GM12878 (cell line): ENCODE measurements at regions not wholly inside any gene's neighbourhood (a gene's known extent, or its start where the extent isn't known, plus 50 kb on each side); places are given as distances from the start of the nearest gene placed in this dataset.

Experiments
- ATAC-seq: fragments of 200-7000 bp; cut with Tn5 transposase; 3 replicates; pipeline ENCODE4 v1.9.1; 2020; ENCODE audit warnings: mild to moderate bottlenecking, moderate library complexity
- BruUV-seq: library from RNA; stranded (reverse); fragments of 400-500 nt; replicated peaks from 2 replicates; lab custom pipeline; 2021; lab: Mats Ljungman, UMichigan
- CTCF ChIA-PET: fragments of 300-600 bp; sonication (Branson Sonifier 250); formaldehyde crosslinking; extraction: SDS; loops from one replicate; lab custom pipeline; 2021; ENCODE audit warnings: inconsistent platforms; lab: Yijun Ruan, JAX
- POLR2A ChIA-PET: fragments of 350-600 bp; formaldehyde crosslinking; extraction: SDS; loops from one replicate; lab custom pipeline; 2021; ENCODE audit warnings: inconsistent platforms; lab: Charles Lee
- RAD21 ChIA-PET: fragments of 300-600 bp; sonication (Branson Sonifier 250); formaldehyde crosslinking; loops from one replicate; lab custom pipeline; 2023; ENCODE audit warnings: antibody characterized with exemption; ENCODE audit not compliant: unreplicated experiment; lab: Charles Lee
- SMC1A ChIA-PET: fragments of 300-600 bp; sonication (Branson Sonifier 250); formaldehyde crosslinking; loops from one replicate; lab custom pipeline; 2023; ENCODE audit not compliant: unreplicated experiment, uncharacterized antibody; lab: Charles Lee
- DNase-seq: peaks from one replicate; pipeline ENCODE4 v3.0.0-alpha.2; 2011; ENCODE audit warnings: low read depth, low spot score
- FAIRE-seq: peaks from 3 replicates; lab custom pipeline; 2011; peaks lifted over from hg19 to GRCh38; lab: Jason Lieb, UNC
- H2AFZ ChIP-seq: 2 replicates; pipeline ENCODE4 v1.6.0; 2011; ENCODE audit warnings: low read depth, low read length, control low read depth; ENCODE audit not compliant: control insufficient read depth
- H3K27ac ChIP-seq: 2 replicates; pipeline ENCODE4 v1.5.1; 2011; ENCODE audit warnings: control low read depth; ENCODE audit not compliant: control insufficient read depth, insufficient read depth
- H3K27me3 ChIP-seq, 2 experiments: replicated peaks in 1 of 2; 2 replicates each; pipeline versions ENCODE4 v1.6.0 to v1.6.1; 2011; ENCODE audit warnings: low read length in 1 of 2; ENCODE audit not compliant: control insufficient read depth in 2 of 2, insufficient read depth in 2 of 2
- H3K36me3 ChIP-seq, 2 experiments: 2 replicates each; pipeline ENCODE4 v1.5.1; 2011; ENCODE audit warnings: low read length in 1 of 2; ENCODE audit not compliant: control insufficient read depth in 2 of 2, insufficient read depth in 2 of 2
- H3K4me1 ChIP-seq: 2 replicates; pipeline ENCODE4 v1.6.1; 2011; ENCODE audit warnings: mild to moderate bottlenecking, low read length, moderate library complexity, mixed read lengths; ENCODE audit not compliant: control insufficient read depth, insufficient read depth
- H3K4me2 ChIP-seq: 2 replicates; pipeline ENCODE4 v1.6.0; 2011; ENCODE audit warnings: control low read depth; ENCODE audit not compliant: control insufficient read depth, insufficient read depth
- H3K4me3 ChIP-seq: fragments of 200-600 bp; sonication (generic); 2 replicates; pipeline ENCODE4 v1.5.1; 2016
- H3K79me2 ChIP-seq: 2 replicates; pipeline ENCODE4 v1.6.0; 2011; ENCODE audit warnings: low read length; ENCODE audit not compliant: control insufficient read depth, insufficient read depth
- H3K9ac ChIP-seq: 2 replicates; pipeline ENCODE4 v1.8.0; 2011; ENCODE audit warnings: low read length, control low read depth, mixed read lengths; ENCODE audit not compliant: control insufficient read depth, insufficient read depth
- H3K9me3 ChIP-seq: replicated peaks from 3 replicates; pipeline ENCODE4 v1.5.1; 2011; ENCODE audit warnings: mild to moderate bottlenecking, low read length; ENCODE audit not compliant: control insufficient read depth, insufficient read depth
- H4K20me1 ChIP-seq: 2 replicates; pipeline ENCODE4 v1.6.0; 2011; ENCODE audit not compliant: control insufficient read depth, insufficient read depth
- CHD2 ChIP-seq: IDR thresholded peaks from 2 replicates; pipeline ENCODE4 v1.6.1; 2011; ENCODE audit warnings: low read depth, low read length, improper control_type of control experiment, borderline replicate concordance
- CTCF ChIP-seq, 3 experiments: IDR thresholded peaks in 2 of 3; conservative IDR thresholded peaks in 1 of 3; 2 replicates each; pipeline ENCODE4 v1.5.1; 2011; ENCODE audit warnings: low read depth in 3 of 3, low read length in 3 of 3, mild to moderate bottlenecking in 3 of 3, control low read depth in 2 of 3, moderate library complexity in 2 of 3, inconsistent platforms in 1 of 3, mixed read lengths in 1 of 3; ENCODE audit not compliant: control insufficient read depth in 2 of 3, insufficient read depth in 1 of 3; ENCODE audit errors: extremely low read depth in 1 of 3
- E2F4 ChIP-seq: IDR thresholded peaks from 2 replicates; pipeline ENCODE4 v1.6.1; 2012; ENCODE audit warnings: low read depth, low read length, improper control_type of control experiment
- E4F1 ChIP-seq: fragments of 450-650 bp; IDR thresholded peaks from 2 replicates; pipeline ENCODE4 v1.6.1; 2018; ENCODE audit warnings: borderline replicate concordance, mild to moderate bottlenecking; ENCODE audit not compliant: partially characterized antibody
- EED ChIP-seq: sonication (generic); IDR thresholded peaks from 2 replicates; pipeline ENCODE4 v1.6.1; 2016; ENCODE audit warnings: antibody characterized with exemption, low read depth
- EGR1 ChIP-seq, 2 experiments: IDR thresholded peaks; 1 replicate in 1 of 2; 2 replicates in 1 of 2; pipeline ENCODE4 v1.6.1; 2011 to 2012; ENCODE audit warnings: low read depth in 2 of 2, low read length in 2 of 2, borderline replicate concordance in 1 of 2, mild to moderate bottlenecking in 1 of 2, moderate library complexity in 1 of 2
- EZH2 ChIP-seq: IDR thresholded peaks from 2 replicates; pipeline ENCODE4 v1.6.1; 2012; ENCODE audit warnings: low read depth, mild to moderate bottlenecking, control low read depth, inconsistent platforms, low read length, borderline replicate concordance; ENCODE audit not compliant: control insufficient read depth
- GATAD2B ChIP-seq: fragments of 450-650 bp; conservative IDR thresholded peaks from 2 replicates; pipeline ENCODE4 v1.6.1; 2017; ENCODE audit warnings: low read depth, mild to moderate bottlenecking, moderate library complexity
- NFYB ChIP-seq: IDR thresholded peaks from 2 replicates; pipeline ENCODE4 v1.6.1; 2011; ENCODE audit warnings: low read depth, mild to moderate bottlenecking, low read length, improper control_type of control experiment, moderate library complexity; ENCODE audit not compliant: insufficient read depth
- POLR2AphosphoS5 ChIP-seq: IDR thresholded peaks from 2 replicates; pipeline ENCODE4 v1.6.1; 2011; ENCODE audit warnings: mild to moderate bottlenecking, low read length, inconsistent platforms
- RAD51 ChIP-seq: fragments of 450-650 bp; IDR thresholded peaks from 2 replicates; pipeline ENCODE4 v1.6.1; 2016; ENCODE audit warnings: moderate library complexity, mild to moderate bottlenecking, inconsistent platforms
- RUNX3 ChIP-seq: IDR thresholded peaks from 2 replicates; pipeline ENCODE4 v1.6.1; 2012; ENCODE audit warnings: low read length, inconsistent platforms
- SUPT20H ChIP-seq: IDR thresholded peaks from 2 replicates; pipeline ENCODE4 v1.6.1; 2011; ENCODE audit warnings: low read depth, mild to moderate bottlenecking, low read length, moderate library complexity, borderline replicate concordance; ENCODE audit not compliant: control insufficient read depth
- TCF7 ChIP-seq: IDR thresholded peaks from 2 replicates; pipeline ENCODE4 v1.6.1; 2014; ENCODE audit warnings: antibody characterized with exemption, borderline replicate concordance
- USF1 ChIP-seq: IDR thresholded peaks from 2 replicates; pipeline ENCODE4 v1.6.1; 2011; ENCODE audit warnings: borderline replicate concordance, low read depth, mild to moderate bottlenecking, moderate library complexity, mixed read lengths, low read length; ENCODE audit not compliant: insufficient read depth; ENCODE audit errors: extremely low read length
- WGBS: methylation state at CpG from one replicate; pipeline ENCODE4 v1.1.6; 2016; ENCODE audit warnings: low lambda C conversion rate; ENCODE audit not compliant: insufficient replicate concordance, insufficient coverage; ENCODE audit errors: missing lambda C conversion rate; 5-methylcytosine and 5-hydroxymethylcytosine counted together
- in situ Hi-C: fragments of 300-500 bp; cut with MboI; formaldehyde crosslinking; loops from 9 replicates; pipeline ENCODE4 v1.14.3; 2018; ENCODE audit warnings: mixed read lengths
- intact Hi-C: fragments of 100-400 bp; cut with micrococcal nuclease; formaldehyde crosslinking; loops from one replicate; pipeline ENCODE4 v1.14.2; 2022; ENCODE audit not compliant: unreplicated experiment

GRCh38 chr6:133092199-133092598 lies 149.0 kb upstream of the EYA4 start (continued):
- no peak for TF ChIP-seq SUPT20H
- TF ChIP-seq E2F4, result no peak
- no peak for TF ChIP-seq GATAD2B
- no peak for TF ChIP-seq USF1
- no peak for TF ChIP-seq TCF7
- no peak for TF ChIP-seq EED
- no peak for TF ChIP-seq CTCF (IDR thresholded peaks at IDR 0.05 in 2 of 3, conservative IDR thresholded peaks at IDR 0.05 in 1 of 3; ENCODE audit: control insufficient read depth in 2 of 3, extremely low read depth in 1 of 3, insufficient read depth in 1 of 3, low read depth in 3 of 3, low read length in 3 of 3)
- no peak for TF ChIP-seq NFYB
- no peak for TF ChIP-seq RUNX3

- RAD21 ChIA-PET, result no interaction called here
- DNase-seq, result no peak
- CTCF ChIA-PET, result no interaction called here
- no peak overlapping the region for H3K27ac ChIP-seq
- H3K79me2 ChIP-seq, result no peaks in the 10 kb centered on the region
- ATAC-seq, result no peak
- H3K9me3 ChIP-seq, result no peaks in the 10 kb centered on the region
- peaks cover 0 to 1% of the 10 kb centered on the region in 2 experiments; a peak in 1 of 4 replicates for H3K27me3 ChIP-seq
- no peak for FAIRE-seq
- in situ Hi-C loops (no loop called here), intact Hi-C loops (no loop called here)
- BruUV-seq, result no TSS peak
- no peak overlapping the region for H2AFZ ChIP-seq
- 30% methylated on average over 5 of the region's 5 CpGs for WGBS
- SMC1A ChIA-PET, result no interaction called here
- no peak overlapping the region for H3K4me3 ChIP-seq
- H3K9ac ChIP-seq, result no peak overlapping the region
- H4K20me1 ChIP-seq, result no peaks in the 10 kb centered on the region
- no peaks in the 10 kb centered on the region for H3K4me1 ChIP-seq
- POLR2A ChIA-PET, result no interaction called here
- no peak overlapping the region for H3K4me2 ChIP-seq
- H3K36me3 ChIP-seq, result no peaks in the 10 kb centered on the region
- TF ChIP-seq EGR1 (IDR thresholded peaks at IDR 0.05; ENCODE audit: borderline replicate concordance in 1 of 2, low read depth in 2 of 2, low read length in 2 of 2) (no peak), EZH2 (no peak), CHD2 (no peak), E4F1 (no peak), POLR2AphosphoS5 (no peak), RAD51 (no peak)
Observed at GRCh38 chr6:133092771-133093170, 148.4 kb upstream of the EYA4 start.
